Fibroblast of skin of scalp (primary cell): ENCODE measurements at regions not wholly inside any gene's neighbourhood (a gene's known extent, or its start where the extent isn't known, plus 50 kb on each side); places are given as distances from the start of the nearest gene placed in this dataset.

ENCODE experiments used
- DNase-seq: peaks from one replicate; pipeline ENCODE4 v3.0.0-alpha.2; 2013

- DNase-seq: no peak
Measured at GRCh38 chr10:62453274-62453673, 79.1 kb downstream of the ZNF365 start.

- peak; percentile 86 for DNase-seq
Measured at GRCh38 chr10:62454687-62455397, 80.7 kb downstream of the ZNF365 start.

- peak; percentile 35 for DNase-seq
Measured at GRCh38 chr10:62456611-62457101, 82.5 kb downstream of the ZNF365 start.

- DNase-seq: no peak
Measured at GRCh38 chr10:62457196-62457595, 83.0 kb downstream of the ZNF365 start.

GRCh38 chr10:62457598-62457997 lies 83.4 kb downstream of the ZNF365 start:
- DNase-seq: no peak

GRCh38 chr10:62459072-62459471 lies 84.9 kb downstream of the ZNF365 start:
- DNase-seq: peak; percentile 80

- DNase-seq: no peak
Measured at GRCh38 chr10:62459500-62459899, 85.3 kb downstream of the ZNF365 start.

GRCh38 chr10:62460393-62460792 lies 86.2 kb downstream of the ZNF365 start:
- DNase-seq: no peak

- no peak for DNase-seq
Measured at GRCh38 chr10:62461120-62461519, 87.0 kb downstream of the ZNF365 start.

GRCh38 chr10:62462461-62462860 lies 88.3 kb downstream of the ZNF365 start:
- no peak for DNase-seq

GRCh38 chr10:62463364-62463763 lies 89.2 kb downstream of the ZNF365 start:
- DNase-seq: no peak

- DNase-seq: peak; percentile 19
Measured at GRCh38 chr10:62464308-62464707, 90.1 kb downstream of the ZNF365 start.

GRCh38 chr10:62466590-62466989 lies 92.4 kb downstream of the ZNF365 start:
- no peak for DNase-seq

GRCh38 chr10:62467527-62467926 lies 93.4 kb downstream of the ZNF365 start:
- peak; percentile 51 for DNase-seq

GRCh38 chr10:62471711-62472110 lies 97.5 kb downstream of the ZNF365 start:
- peak; percentile 88 for DNase-seq

- no peak for DNase-seq
Measured at GRCh38 chr10:62473241-62473640, 99.1 kb downstream of the ZNF365 start.

GRCh38 chr10:62475551-62475950 lies 101.4 kb downstream of the ZNF365 start:
- DNase-seq: peak; percentile 61

- no peak for DNase-seq
Measured at GRCh38 chr10:62479523-62479922, 105.4 kb downstream of the ZNF365 start.

- no peak for DNase-seq
Measured at GRCh38 chr10:62480196-62480595, 106.0 kb downstream of the ZNF365 start.

- DNase-seq: no peak
Measured at GRCh38 chr10:62482581-62482980, 108.4 kb downstream of the ZNF365 start.

- DNase-seq: no peak
Measured at GRCh38 chr10:62491597-62491996, 117.4 kb downstream of the ZNF365 start.

- peak; percentile 27 for DNase-seq
Measured at GRCh38 chr10:62492012-62492869, 118.1 kb downstream of the ZNF365 start.

GRCh38 chr10:62492870-62493180 lies 118.7 kb downstream of the ZNF365 start:
- no peak for DNase-seq

- DNase-seq: no peak
Measured at GRCh38 chr10:62496925-62497324, 122.8 kb downstream of the ZNF365 start.
